ENCODE measurements at regions not wholly inside any gene's neighbourhood (a gene's known extent, or its start where the extent isn't known, plus 50 kb on each side); places are given as distances from the start of the nearest gene placed in this dataset.

- no TSS peak for BruUV-seq (replicated peaks)
- H3K4me3 ChIP-seq (replicated peaks in 1 of 3; ENCODE audit: insufficient read depth in 1 of 3, low read depth in 2 of 3, low read length in 3 of 3) = no peak overlapping the region
- DNase-seq (ENCODE audit: low spot score) = no peak
- no peak for FAIRE-seq
- in situ Hi-C loops (cut with HindIII; ENCODE audit: extremely low pct_ligation_motif_present, low pct_unique_long_range_greater_than_20kb) = no loop called here
- no peak overlapping the region for H2AFZ ChIP-seq (ENCODE audit: low read length)
- no peaks in the 10 kb centered on the region for H3K36me3 ChIP-seq (replicated peaks in 1 of 2; ENCODE audit: control insufficient read depth in 1 of 2, insufficient read depth in 2 of 2, low read length in 2 of 2)
- 18% methylated on average over 3 of the region's 3 CpGs for WGBS (ENCODE audit: low lambda C conversion rate)
- no peaks in the 10 kb centered on the region for H4K20me1 ChIP-seq (ENCODE audit: insufficient read depth, low read length)
- intact Hi-C loops (cut with micrococcal nuclease; ENCODE audit: unreplicated experiment) = no loop called here
- H3K27me3 ChIP-seq (ENCODE audit: control insufficient read depth in 1 of 2, insufficient read depth in 2 of 2, low read length in 2 of 2) = no peaks in the 10 kb centered on the region
- H3K9ac ChIP-seq (ENCODE audit: insufficient read depth, low read depth, low read length) = no peak overlapping the region
- no peak for ATAC-seq
- no peak overlapping the region for H3K27ac ChIP-seq (ENCODE audit: extremely low read length, insufficient read depth, low read length)
- H3K9me3 ChIP-seq (ENCODE audit: low read length) = no peaks in the 10 kb centered on the region
- H3K4me1 ChIP-seq (ENCODE audit: insufficient read depth, low read length) = no peaks in the 10 kb centered on the region
- CTCF ChIA-PET (ENCODE audit: low intra/inter-chr PET ratio, low total read pairs) = no interaction called here
- no peaks in the 10 kb centered on the region for H3K79me2 ChIP-seq (ENCODE audit: insufficient read depth, low read length)
- POLR2A ChIA-PET = no interaction called here
- no peak overlapping the region for H3K4me2 ChIP-seq (ENCODE audit: low read depth, low read length)
- TF ChIP-seq, protein P1, sequence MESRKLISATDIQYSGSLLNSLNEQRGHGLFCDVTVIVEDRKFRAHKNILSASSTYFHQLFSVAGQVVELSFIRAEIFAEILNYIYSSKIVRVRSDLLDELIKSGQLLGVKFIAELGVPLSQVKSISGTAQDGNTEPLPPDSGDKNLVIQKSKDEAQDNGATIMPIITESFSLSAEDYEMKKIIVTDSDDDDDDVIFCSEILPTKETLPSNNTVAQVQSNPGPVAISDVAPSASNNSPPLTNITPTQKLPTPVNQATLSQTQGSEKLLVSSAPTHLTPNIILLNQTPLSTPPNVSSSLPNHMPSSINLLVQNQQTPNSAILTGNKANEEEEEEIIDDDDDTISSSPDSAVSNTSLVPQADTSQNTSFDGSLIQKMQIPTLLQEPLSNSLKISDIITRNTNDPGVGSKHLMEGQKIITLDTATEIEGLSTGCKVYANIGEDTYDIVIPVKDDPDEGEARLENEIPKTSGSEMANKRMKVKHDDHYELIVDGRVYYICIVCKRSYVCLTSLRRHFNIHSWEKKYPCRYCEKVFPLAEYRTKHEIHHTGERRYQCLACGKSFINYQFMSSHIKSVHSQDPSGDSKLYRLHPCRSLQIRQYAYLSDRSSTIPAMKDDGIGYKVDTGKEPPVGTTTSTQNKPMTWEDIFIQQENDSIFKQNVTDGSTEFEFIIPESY (CRISPR knock-in tag; IDR thresholded peaks at IDR 0.05) = no peak
- TF ChIP-seq ARNT (IDR thresholded peaks at IDR 0.05) (no peak), SUZ12 (IDR thresholded peaks at IDR 0.05; ENCODE audit: low read depth, low read length) (no peak), GABPB1 (CRISPR knock-in tag; IDR thresholded peaks at IDR 0.05) (no peak), ZNF766 (CRISPR knock-in tag; IDR thresholded peaks at IDR 0.05; ENCODE audit: borderline replicate concordance) (no peak), ZFP1 (CRISPR knock-in tag; IDR thresholded peaks at IDR 0.05) (no peak), ZNF879 (CRISPR knock-in tag; IDR thresholded peaks at IDR 0.05) (no peak), ZNF383 (CRISPR knock-in tag; IDR thresholded peaks at IDR 0.05; ENCODE audit: borderline replicate concordance) (no peak), HOXA7 (CRISPR knock-in tag; IDR thresholded peaks at IDR 0.05) (no peak), PRMT3 (CRISPR knock-in tag; IDR thresholded peaks at IDR 0.05; ENCODE audit: borderline replicate concordance, low read depth) (no peak), FOXA3 (CRISPR knock-in tag; IDR thresholded peaks at IDR 0.05) (no peak), ZNF44 (CRISPR knock-in tag; IDR thresholded peaks at IDR 0.05) (no peak), WIZ (CRISPR knock-in tag; IDR thresholded peaks at IDR 0.05) (no peak), GATA4 (IDR thresholded peaks at IDR 0.05; ENCODE audit: borderline replicate concordance, low read depth) (no peak)
- TF ChIP-seq, protein P2, sequence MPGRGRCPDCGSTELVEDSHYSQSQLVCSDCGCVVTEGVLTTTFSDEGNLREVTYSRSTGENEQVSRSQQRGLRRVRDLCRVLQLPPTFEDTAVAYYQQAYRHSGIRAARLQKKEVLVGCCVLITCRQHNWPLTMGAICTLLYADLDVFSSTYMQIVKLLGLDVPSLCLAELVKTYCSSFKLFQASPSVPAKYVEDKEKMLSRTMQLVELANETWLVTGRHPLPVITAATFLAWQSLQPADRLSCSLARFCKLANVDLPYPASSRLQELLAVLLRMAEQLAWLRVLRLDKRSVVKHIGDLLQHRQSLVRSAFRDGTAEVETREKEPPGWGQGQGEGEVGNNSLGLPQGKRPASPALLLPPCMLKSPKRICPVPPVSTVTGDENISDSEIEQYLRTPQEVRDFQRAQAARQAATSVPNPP (CRISPR knock-in tag; IDR thresholded peaks at IDR 0.05) = no peak
- TF ChIP-seq, protein P3, sequence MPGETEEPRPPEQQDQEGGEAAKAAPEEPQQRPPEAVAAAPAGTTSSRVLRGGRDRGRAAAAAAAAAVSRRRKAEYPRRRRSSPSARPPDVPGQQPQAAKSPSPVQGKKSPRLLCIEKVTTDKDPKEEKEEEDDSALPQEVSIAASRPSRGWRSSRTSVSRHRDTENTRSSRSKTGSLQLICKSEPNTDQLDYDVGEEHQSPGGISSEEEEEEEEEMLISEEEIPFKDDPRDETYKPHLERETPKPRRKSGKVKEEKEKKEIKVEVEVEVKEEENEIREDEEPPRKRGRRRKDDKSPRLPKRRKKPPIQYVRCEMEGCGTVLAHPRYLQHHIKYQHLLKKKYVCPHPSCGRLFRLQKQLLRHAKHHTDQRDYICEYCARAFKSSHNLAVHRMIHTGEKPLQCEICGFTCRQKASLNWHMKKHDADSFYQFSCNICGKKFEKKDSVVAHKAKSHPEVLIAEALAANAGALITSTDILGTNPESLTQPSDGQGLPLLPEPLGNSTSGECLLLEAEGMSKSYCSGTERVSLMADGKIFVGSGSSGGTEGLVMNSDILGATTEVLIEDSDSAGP (CRISPR knock-in tag; IDR thresholded peaks at IDR 0.05; ENCODE audit: borderline replicate concordance) = no peak
- TF ChIP-seq, protein P4, sequence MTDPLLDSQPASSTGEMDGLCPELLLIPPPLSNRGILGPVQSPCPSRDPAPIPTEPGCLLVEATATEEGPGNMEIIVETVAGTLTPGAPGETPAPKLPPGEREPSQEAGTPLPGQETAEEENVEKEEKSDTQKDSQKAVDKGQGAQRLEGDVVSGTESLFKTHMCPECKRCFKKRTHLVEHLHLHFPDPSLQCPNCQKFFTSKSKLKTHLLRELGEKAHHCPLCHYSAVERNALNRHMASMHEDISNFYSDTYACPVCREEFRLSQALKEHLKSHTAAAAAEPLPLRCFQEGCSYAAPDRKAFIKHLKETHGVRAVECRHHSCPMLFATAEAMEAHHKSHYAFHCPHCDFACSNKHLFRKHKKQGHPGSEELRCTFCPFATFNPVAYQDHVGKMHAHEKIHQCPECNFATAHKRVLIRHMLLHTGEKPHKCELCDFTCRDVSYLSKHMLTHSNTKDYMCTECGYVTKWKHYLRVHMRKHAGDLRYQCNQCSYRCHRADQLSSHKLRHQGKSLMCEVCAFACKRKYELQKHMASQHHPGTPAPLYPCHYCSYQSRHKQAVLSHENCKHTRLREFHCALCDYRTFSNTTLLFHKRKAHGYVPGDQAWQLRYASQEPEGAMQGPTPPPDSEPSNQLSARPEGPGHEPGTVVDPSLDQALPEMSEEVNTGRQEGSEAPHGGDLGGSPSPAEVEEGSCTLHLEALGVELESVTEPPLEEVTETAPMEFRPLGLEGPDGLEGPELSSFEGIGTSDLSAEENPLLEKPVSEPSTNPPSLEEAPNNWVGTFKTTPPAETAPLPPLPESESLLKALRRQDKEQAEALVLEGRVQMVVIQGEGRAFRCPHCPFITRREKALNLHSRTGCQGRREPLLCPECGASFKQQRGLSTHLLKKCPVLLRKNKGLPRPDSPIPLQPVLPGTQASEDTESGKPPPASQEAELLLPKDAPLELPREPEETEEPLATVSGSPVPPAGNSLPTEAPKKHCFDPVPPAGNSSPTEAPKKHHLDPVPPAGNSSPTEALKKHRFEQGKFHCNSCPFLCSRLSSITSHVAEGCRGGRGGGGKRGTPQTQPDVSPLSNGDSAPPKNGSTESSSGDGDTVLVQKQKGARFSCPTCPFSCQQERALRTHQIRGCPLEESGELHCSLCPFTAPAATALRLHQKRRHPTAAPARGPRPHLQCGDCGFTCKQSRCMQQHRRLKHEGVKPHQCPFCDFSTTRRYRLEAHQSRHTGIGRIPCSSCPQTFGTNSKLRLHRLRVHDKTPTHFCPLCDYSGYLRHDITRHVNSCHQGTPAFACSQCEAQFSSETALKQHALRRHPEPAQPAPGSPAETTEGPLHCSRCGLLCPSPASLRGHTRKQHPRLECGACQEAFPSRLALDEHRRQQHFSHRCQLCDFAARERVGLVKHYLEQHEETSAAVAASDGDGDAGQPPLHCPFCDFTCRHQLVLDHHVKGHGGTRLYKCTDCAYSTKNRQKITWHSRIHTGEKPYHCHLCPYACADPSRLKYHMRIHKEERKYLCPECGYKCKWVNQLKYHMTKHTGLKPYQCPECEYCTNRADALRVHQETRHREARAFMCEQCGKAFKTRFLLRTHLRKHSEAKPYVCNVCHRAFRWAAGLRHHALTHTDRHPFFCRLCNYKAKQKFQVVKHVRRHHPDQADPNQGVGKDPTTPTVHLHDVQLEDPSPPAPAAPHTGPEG (CRISPR knock-in tag; IDR thresholded peaks at IDR 0.05) = no peak
Observed at GRCh38 chr10:58001159-58001558, 266.5 kb downstream of the IPMK start.

Data from HepG2 (cell line).